ENCODE measurements at regions not wholly inside any gene's neighbourhood (a gene's known extent, or its start where the extent isn't known, plus 50 kb on each side); places are given as distances from the start of the nearest gene placed in this dataset.
A peak's percentile ranks its signal among the peaks of the same experiment; 100 is the strongest.
"Not testable (repeated sequence)": the region's sequence is repeated elsewhere in the genome, so short reads cannot be mapped to it uniquely, and the experiment has no call there.

DNA sequence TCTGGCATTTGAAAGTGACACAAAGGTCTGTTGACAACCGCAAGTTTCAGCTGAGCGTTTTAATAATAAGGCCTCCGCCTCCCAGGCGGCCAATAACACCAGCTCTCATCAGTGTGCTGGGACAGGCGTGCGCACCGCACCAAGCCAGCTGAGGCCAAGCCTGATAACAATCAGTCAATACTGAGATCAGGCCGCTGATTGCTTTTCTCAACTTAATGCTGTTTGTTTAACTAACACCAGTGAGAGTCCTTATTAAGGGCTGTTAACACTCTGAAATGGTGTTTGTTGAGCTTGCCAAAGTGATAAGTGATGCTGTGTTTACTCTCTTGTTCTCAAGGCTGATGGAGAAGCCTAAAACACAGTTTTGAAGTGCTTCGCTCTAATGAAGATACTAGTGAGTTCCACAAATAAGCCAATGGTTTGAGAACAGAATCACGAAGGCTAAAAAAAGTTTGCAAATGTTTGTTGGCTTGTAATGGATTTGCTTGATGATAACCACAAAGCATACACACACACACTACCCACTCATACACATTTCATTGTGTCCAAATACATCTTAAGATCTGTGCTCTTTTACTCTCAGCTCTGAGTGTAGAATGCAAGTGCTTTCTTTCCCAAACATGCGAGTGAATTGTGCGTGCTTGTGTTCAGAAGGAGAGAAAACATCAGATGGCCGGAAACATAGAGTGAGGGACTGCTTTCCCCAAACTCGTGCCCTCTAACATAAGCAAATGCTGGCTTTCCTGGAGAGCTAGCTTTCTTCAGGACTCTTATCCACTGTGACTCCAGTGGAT, 330.4 kb upstream of the KLF4 start (continued):
- TF ChIP-seq ZNF18 (tag by site-specific recombination; IDR thresholded peaks at IDR 0.05) = 0 out of 2 replicates have a peak, but pooled peaks have one; percentile 15
- 0 out of 2 replicates have a peak, but pooled peaks have one; percentile 44 for TF ChIP-seq SP7 (tag by site-specific recombination; IDR thresholded peaks at IDR 0.05)
- 0 out of 2 replicates have a peak, but pooled peaks have one; percentile 28 for TF ChIP-seq HOXA7 (CRISPR knock-in tag; IDR thresholded peaks at IDR 0.05; ENCODE audit: borderline replicate concordance)
- TF ChIP-seq ZNF473 (tag by site-specific recombination; IDR thresholded peaks at IDR 0.05) = no peak
- TF ChIP-seq TRIM28 (IDR thresholded peaks at IDR 0.05; ENCODE audit: borderline replicate concordance, low read length) = peak; percentile 86
- no peak for TF ChIP-seq ZNF24 (tag by site-specific recombination; IDR thresholded peaks at IDR 0.05)
- no peak for TF ChIP-seq KLF1 (tag by site-specific recombination; IDR thresholded peaks at IDR 0.05)
- peak; percentile 76; the same call in 1 of the 2 replicates for TF ChIP-seq GLI2 (tag by site-specific recombination; IDR thresholded peaks at IDR 0.05; ENCODE audit: borderline replicate concordance, low read depth)
- TF ChIP-seq ZNF555 (tag by site-specific recombination; conservative IDR thresholded peaks at IDR 0.05) = no peak
- TF ChIP-seq PRDM6 (tag by site-specific recombination; IDR thresholded peaks at IDR 0.05) = peak; percentile 58
- TF ChIP-seq ZNF391 (tag by site-specific recombination; IDR thresholded peaks at IDR 0.05; ENCODE audit: borderline replicate concordance, low read depth) = no peak
- TF ChIP-seq ZNF488 (tag by site-specific recombination; IDR thresholded peaks at IDR 0.05) = peak; percentile 65; the same call in 1 of the 2 replicates
- TF ChIP-seq ZNF596 (tag by site-specific recombination; IDR thresholded peaks at IDR 0.05) = no peak
- no peak for TF ChIP-seq ZNF239 (tag by site-specific recombination; IDR thresholded peaks at IDR 0.05)
- TF ChIP-seq ZNF639 (tag by site-specific recombination; IDR thresholded peaks at IDR 0.05) = peak; percentile 60; the same call in 1 of the 2 replicates

DNA sequence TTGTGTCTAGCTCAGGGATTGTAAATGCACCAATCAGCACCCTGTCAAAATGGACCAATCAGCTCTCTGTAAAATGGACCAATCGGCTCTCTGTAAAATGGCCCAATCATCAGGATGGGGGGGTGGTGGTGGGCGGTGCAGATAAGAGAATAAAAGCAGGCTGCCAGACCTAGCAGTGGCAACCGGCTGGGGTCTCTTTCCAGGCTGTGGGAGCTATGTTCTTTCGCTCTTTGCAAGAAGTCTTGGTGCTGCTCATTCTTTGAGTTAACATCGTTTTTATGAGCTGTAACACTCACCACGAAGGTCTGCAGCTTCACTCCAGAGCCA, 328.9 kb upstream of the KLF4 start:
- not testable (repeated sequence) for H3K4me3 ChIP-seq (ENCODE audit: low read depth, low read length); H3K4me1 ChIP-seq (ENCODE audit: control insufficient read depth, insufficient read depth, low read length); H3K36me3 ChIP-seq (ENCODE audit: control insufficient read depth in 2 of 2, insufficient read depth in 1 of 2, low read length in 2 of 2); H3K9me3 ChIP-seq (ENCODE audit: control insufficient read depth, insufficient read depth, low read depth, low read length); H3K27ac ChIP-seq (ENCODE audit: extremely low read depth, low read depth, low read length)
- ChIA-PET POLR2A (interaction anchor here (0.7 kb wide), 1 partner anchor 982 kb away, joined by 3 read pairs; no protein-coding TSS in a partner anchor), CTCF (interaction anchor here (0.6 kb wide), 1 partner anchor 290 kb away, joined by 3 read pairs; no protein-coding TSS in a partner anchor)

- ChIA-PET POLR2A (interaction anchor here (0.7 kb wide), 1 partner anchor 981 kb away, joined by 3 read pairs; no protein-coding TSS in a partner anchor), CTCF (interaction anchor here (0.6 kb wide), 1 partner anchor 17 kb away, joined by 3 read pairs; no protein-coding TSS in a partner anchor)
- H3K36me3 ChIP-seq (ENCODE audit: control insufficient read depth in 2 of 2, insufficient read depth in 1 of 2, low read length in 2 of 2); H3K4me1 ChIP-seq (ENCODE audit: control insufficient read depth, insufficient read depth, low read length); H3K27ac ChIP-seq (ENCODE audit: extremely low read depth, low read depth, low read length); H3K9me3 ChIP-seq (ENCODE audit: control insufficient read depth, insufficient read depth, low read depth, low read length); H3K4me3 ChIP-seq (ENCODE audit: low read depth, low read length): not testable (repeated sequence)
Measured at GRCh38 chr9:107817595-107818502, 328.3 kb upstream of the KLF4 start.
